K562 (cell line): ENCODE measurements at regions not wholly inside any gene's neighbourhood (a gene's known extent, or its start where the extent isn't known, plus 50 kb on each side); places are given as distances from the start of the nearest gene placed in this dataset.

Experiments
- ASH1L ChIP-seq: fragments of 450-650 bp; IDR thresholded peaks from 2 replicates; pipeline ENCODE4 v1.6.1; 2018; ENCODE audit warnings: borderline replicate concordance, mild to moderate bottlenecking, low read depth; ENCODE audit not compliant: partially characterized antibody
- ATF4 ChIP-seq: fragments of 450-650 bp; formaldehyde crosslinking; IDR thresholded peaks from 2 replicates; pipeline ENCODE4 v1.4.0; 2022; ENCODE audit warnings: mild to moderate bottlenecking, moderate library complexity
- BMI1 ChIP-seq: fragments of 150-350 bp; IDR thresholded peaks from 2 replicates; pipeline ENCODE4 v1.6.1; 2014; ENCODE audit warnings: low read length
- CEBPG ChIP-seq, 3 experiments: fragments of 200-800 bp in 1 of 3; sonication (Bioruptor generic) in 1 of 3; sonication (generic) in 1 of 3; formaldehyde crosslinking in 1 of 3; IDR thresholded peaks in 2 of 3; conservative IDR thresholded peaks in 1 of 3; 2 replicates each; pipeline versions ENCODE4 v1.6.1 to v1.8.0; 2016 to 2022; ENCODE audit warnings: missing compliant biosample characterization in 2 of 3, missing genetic modification characterization in 2 of 3, mild to moderate bottlenecking in 1 of 3, missing genetic modification reagents in 1 of 3
- CREM ChIP-seq: IDR thresholded peaks from 2 replicates; pipeline ENCODE4 v1.6.1; 2014; ENCODE audit warnings: antibody characterized with exemption, low read depth
- CTCFL ChIP-seq: IDR thresholded peaks from 2 replicates; pipeline ENCODE4 v1.6.1; 2011; ENCODE audit warnings: borderline replicate concordance, low read depth, mild to moderate bottlenecking, moderate library complexity, low read length; ENCODE audit not compliant: insufficient read depth, poor library complexity, severe bottlenecking
- E2F5 ChIP-seq: sonication (generic); formaldehyde crosslinking; IDR thresholded peaks from 2 replicates; pipeline ENCODE4 v1.8.0; 2022; ENCODE audit warnings: mild to moderate bottlenecking, missing genetic modification reagents
- EZH2 ChIP-seq: IDR thresholded peaks from 2 replicates; pipeline ENCODE4 v1.6.1; 2012; ENCODE audit warnings: low read depth, mild to moderate bottlenecking, inconsistent platforms, low read length, borderline replicate concordance
- GABPB1 ChIP-seq: sonication (generic); formaldehyde crosslinking; IDR thresholded peaks from 2 replicates; pipeline ENCODE4 v1.8.0; 2022; ENCODE audit warnings: mild to moderate bottlenecking, missing genetic modification reagents
- HDAC8 ChIP-seq: fragments of 450-650 bp; IDR thresholded peaks from 2 replicates; pipeline ENCODE4 v1.6.1; 2016; ENCODE audit warnings: mild to moderate bottlenecking, missing genetic modification characterization, moderate library complexity, missing compliant biosample characterization
- KLF1 ChIP-seq: fragments of 450-650 bp; IDR thresholded peaks from 2 replicates; pipeline ENCODE4 v1.6.1; 2016; ENCODE audit warnings: missing genetic modification characterization, missing compliant biosample characterization
- MECOM ChIP-seq: fragments of 250-450 bp; sonication (Bioruptor Pico); IDR thresholded peaks from 2 replicates; pipeline ENCODE4 v1.8.0; 2022; ENCODE audit warnings: inconsistent platforms
- MTF1 ChIP-seq: fragments of 250-450 bp; sonication (Bioruptor Pico); IDR thresholded peaks from 2 replicates; pipeline ENCODE4 v1.9.0; 2021; ENCODE audit warnings: moderate library complexity, mild to moderate bottlenecking, inconsistent platforms, borderline replicate concordance
- PHF21A ChIP-seq: fragments of 450-650 bp; IDR thresholded peaks from 2 replicates; pipeline ENCODE4 v1.6.1; 2017; ENCODE audit warnings: low read depth, borderline replicate concordance
- PYGO2 ChIP-seq: fragments of 450-650 bp; IDR thresholded peaks from 2 replicates; pipeline ENCODE4 v1.6.1; 2016; ENCODE audit warnings: mild to moderate bottlenecking, missing genetic modification characterization, moderate library complexity, missing compliant biosample characterization
- U2AF2 ChIP-seq: fragments of 200-400 bp; formaldehyde crosslinking; optimal IDR thresholded peaks from 2 replicates; pipeline ENCODE3; 2017; ENCODE audit warnings: low read depth, mild to moderate bottlenecking, low read length
- ZC3H4 ChIP-seq: sonication (generic); formaldehyde crosslinking; IDR thresholded peaks from 2 replicates; pipeline ENCODE4 v1.9.0; 2021; ENCODE audit warnings: missing genetic modification reagents, borderline replicate concordance
- ZC3H8 ChIP-seq: fragments of 450-650 bp; IDR thresholded peaks from 2 replicates; pipeline ENCODE4 v1.6.1; 2017
- ZFP1 ChIP-seq: fragments of 450-650 bp; formaldehyde crosslinking; IDR thresholded peaks from 2 replicates; pipeline ENCODE4 v1.4.0; 2020; ENCODE audit warnings: mild to moderate bottlenecking, mixed read lengths
- ZNF197 ChIP-seq: fragments of 200-800 bp; sonication (Bioruptor generic); IDR thresholded peaks from 2 replicates; pipeline ENCODE4 v1.6.1; 2016; ENCODE audit warnings: low read depth, missing genetic modification characterization, missing compliant biosample characterization
- ZNF324 ChIP-seq: fragments of 250-450 bp; sonication (Bioruptor Pico); IDR thresholded peaks from 2 replicates; pipeline ENCODE4 v1.4.0; 2020; ENCODE audit warnings: mild to moderate bottlenecking
- ZNF668 ChIP-seq: fragments of 250-450 bp; sonication (Bioruptor Pico); IDR thresholded peaks from 2 replicates; pipeline ENCODE4 v1.8.0; 2022; ENCODE audit warnings: mild to moderate bottlenecking, inconsistent platforms

GRCh38 chr18:35880788-35881455 lies 91.6 kb upstream of the RMP24 start (continued):
- peak; percentile 93 for TF ChIP-seq ZNF668 (CRISPR knock-in tag)
- TF ChIP-seq U2AF2, result no peak
- TF ChIP-seq PYGO2 (tag), result peak; percentile 88
- no peak for TF ChIP-seq CTCFL
- TF ChIP-seq ASH1L, result no peak
- TF ChIP-seq EZH2, result no peak
- TF ChIP-seq ATF4 (CRISPR knock-in tag), result 0 out of 2 replicates have a peak, but pooled peaks have one; percentile 34
- TF ChIP-seq HDAC8 (tag), result peak; percentile 97
- TF ChIP-seq BMI1, result no peak
- TF ChIP-seq ZNF324, result no peak
- no peak for TF ChIP-seq E2F5 (CRISPR knock-in tag)
- TF ChIP-seq PHF21A, result no peak
- no peak for TF ChIP-seq CREM
- TF ChIP-seq ZC3H4, result no peak
- no peak for TF ChIP-seq ZC3H8
- no peak for TF ChIP-seq MTF1 (CRISPR knock-in tag)
- peak; percentile 80; the same call in 1 of the 2 replicates for TF ChIP-seq ZNF197 (CRISPR knock-in tag)
- TF ChIP-seq GABPB1 (CRISPR knock-in tag), result no peak
- 0 out of 2 replicates have a peak, but pooled peaks have one; percentile 58 for TF ChIP-seq MECOM
- TF ChIP-seq CEBPG (CRISPR knock-in tag; IDR thresholded peaks at IDR 0.05), result no peak
- peak in 1 of 2 experiments; percentile 12; a peak in 1 of 4 replicates for TF ChIP-seq CEBPG (tag; conservative IDR thresholded peaks at IDR 0.05 in 1 of 2, IDR thresholded peaks at IDR 0.05 in 1 of 2)
- TF ChIP-seq ZFP1 (CRISPR knock-in tag), result no peak
- TF ChIP-seq KLF1 (tag), result 0 out of 2 replicates have a peak, but pooled peaks have one; percentile 17
